Fibroblast of lung (primary cell): ENCODE measurements at regions not wholly inside any gene's neighbourhood (a gene's known extent, or its start where the extent isn't known, plus 50 kb on each side); places are given as distances from the start of the nearest gene placed in this dataset.

Experiments used
- DNase-seq, 2 donors: peaks; one replicate each; pipeline versions ENCODE4 v3.0.0 to v3.0.0-alpha.2; 2010; ENCODE audit warnings: low read depth in 2 of 2
- H2AFZ ChIP-seq: 2 replicates; pipeline ENCODE4 v1.5.1; 2012; ENCODE audit warnings: low read length, control low read depth, inconsistent platforms
- H3K27ac ChIP-seq: 2 replicates; pipeline ENCODE4 v1.5.1; 2011; ENCODE audit warnings: low read length, control low read depth; ENCODE audit not compliant: insufficient read depth
- H3K27me3 ChIP-seq: 2 replicates; pipeline ENCODE4 v1.5.1; 2011; ENCODE audit warnings: mild to moderate bottlenecking, low read length; ENCODE audit not compliant: control insufficient read depth, insufficient read depth
- H3K36me3 ChIP-seq: 2 replicates; pipeline ENCODE4 v1.5.1; 2011; ENCODE audit warnings: low read length; ENCODE audit not compliant: control insufficient read depth, insufficient read depth
- H3K4me1 ChIP-seq: 2 replicates; pipeline ENCODE4 v1.5.1; 2011; ENCODE audit warnings: low read length; ENCODE audit not compliant: control insufficient read depth, insufficient read depth; ENCODE audit errors: extremely low read depth
- H3K4me2 ChIP-seq: 2 replicates; pipeline ENCODE4 v1.5.1; 2011; ENCODE audit warnings: low read length, control low read depth; ENCODE audit not compliant: insufficient read depth; ENCODE audit errors: extremely low read depth
- H3K4me3 ChIP-seq, 4 experiments: fragments of 200-600 bp in 1 of 4; sonication (generic) in 1 of 4; replicated peaks in 1 of 4; 2 replicates each; pipeline ENCODE4 v1.5.1; 2011 to 2016; ENCODE audit warnings: low read length in 4 of 4, low read depth in 3 of 4, mild to moderate bottlenecking in 3 of 4, control low read depth in 2 of 4, inconsistent platforms in 1 of 4, mixed read lengths in 1 of 4; ENCODE audit not compliant: insufficient read depth in 1 of 4; ENCODE audit errors: control extremely low read depth in 1 of 4
- H3K79me2 ChIP-seq: 2 replicates; pipeline ENCODE4 v1.5.1; 2012; ENCODE audit warnings: mild to moderate bottlenecking, low read length, inconsistent platforms; ENCODE audit not compliant: control insufficient read depth, insufficient read depth
- H3K9ac ChIP-seq: 2 replicates; pipeline ENCODE4 v1.5.1; 2011; ENCODE audit warnings: mild to moderate bottlenecking, low read length, control low read depth; ENCODE audit not compliant: insufficient read depth
- H3K9me3 ChIP-seq: 2 replicates; pipeline ENCODE4 v1.5.1; 2012; ENCODE audit warnings: low read depth, low read length; ENCODE audit not compliant: control insufficient read depth, insufficient read depth
- H4K20me1 ChIP-seq: 2 replicates; pipeline ENCODE4 v1.5.1; 2011; ENCODE audit warnings: low read length; ENCODE audit not compliant: control insufficient read depth, insufficient read depth; ENCODE audit errors: extremely low read depth
- EZH2 ChIP-seq: IDR thresholded peaks from 2 replicates; pipeline ENCODE4 v1.5.1; 2012; ENCODE audit warnings: low read length, control low read depth, mild to moderate bottlenecking; ENCODE audit errors: missing control alignments
- TF ChIP-seq, protein P1 (sequence below), 2 donors: IDR thresholded peaks in 1 of 2; conservative IDR thresholded peaks in 1 of 2; 1 replicate in 1 of 2; 2 replicates in 1 of 2; pipeline ENCODE4 v1.5.1; 2011 to 2012; ENCODE audit warnings: low read length in 2 of 2, control low read depth in 1 of 2, inconsistent platforms in 1 of 2, low read depth in 1 of 2, mild to moderate bottlenecking in 1 of 2

- DNase-seq, result no peak
- H3K4me3 ChIP-seq, result no peak overlapping the region
- H4K20me1 ChIP-seq, result no peaks in the 10 kb centered on the region
- no peaks in the 10 kb centered on the region for H3K36me3 ChIP-seq
- H3K79me2 ChIP-seq, result no peaks in the 10 kb centered on the region
- no peak overlapping the region for H2AFZ ChIP-seq
- H3K4me2 ChIP-seq, result no peak overlapping the region
- H3K4me1 ChIP-seq, result no peaks in the 10 kb centered on the region
- TF ChIP-seq, protein P1, sequence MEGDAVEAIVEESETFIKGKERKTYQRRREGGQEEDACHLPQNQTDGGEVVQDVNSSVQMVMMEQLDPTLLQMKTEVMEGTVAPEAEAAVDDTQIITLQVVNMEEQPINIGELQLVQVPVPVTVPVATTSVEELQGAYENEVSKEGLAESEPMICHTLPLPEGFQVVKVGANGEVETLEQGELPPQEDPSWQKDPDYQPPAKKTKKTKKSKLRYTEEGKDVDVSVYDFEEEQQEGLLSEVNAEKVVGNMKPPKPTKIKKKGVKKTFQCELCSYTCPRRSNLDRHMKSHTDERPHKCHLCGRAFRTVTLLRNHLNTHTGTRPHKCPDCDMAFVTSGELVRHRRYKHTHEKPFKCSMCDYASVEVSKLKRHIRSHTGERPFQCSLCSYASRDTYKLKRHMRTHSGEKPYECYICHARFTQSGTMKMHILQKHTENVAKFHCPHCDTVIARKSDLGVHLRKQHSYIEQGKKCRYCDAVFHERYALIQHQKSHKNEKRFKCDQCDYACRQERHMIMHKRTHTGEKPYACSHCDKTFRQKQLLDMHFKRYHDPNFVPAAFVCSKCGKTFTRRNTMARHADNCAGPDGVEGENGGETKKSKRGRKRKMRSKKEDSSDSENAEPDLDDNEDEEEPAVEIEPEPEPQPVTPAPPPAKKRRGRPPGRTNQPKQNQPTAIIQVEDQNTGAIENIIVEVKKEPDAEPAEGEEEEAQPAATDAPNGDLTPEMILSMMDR (conservative IDR thresholded peaks at IDR 0.05 in 1 of 2, IDR thresholded peaks at IDR 0.05 in 1 of 2; ENCODE audit: low read depth in 1 of 2, low read length in 2 of 2), result no peak
- no peak for TF ChIP-seq EZH2
- H3K27me3 ChIP-seq, result no peaks in the 10 kb centered on the region
- no peaks in the 10 kb centered on the region for H3K9me3 ChIP-seq
- H3K9ac ChIP-seq, result no peak overlapping the region
- no peak overlapping the region for H3K27ac ChIP-seq
Observed at GRCh38 chr2:121014876-121015275, 270.1 kb downstream of the TFCP2L1 start.

DNA sequence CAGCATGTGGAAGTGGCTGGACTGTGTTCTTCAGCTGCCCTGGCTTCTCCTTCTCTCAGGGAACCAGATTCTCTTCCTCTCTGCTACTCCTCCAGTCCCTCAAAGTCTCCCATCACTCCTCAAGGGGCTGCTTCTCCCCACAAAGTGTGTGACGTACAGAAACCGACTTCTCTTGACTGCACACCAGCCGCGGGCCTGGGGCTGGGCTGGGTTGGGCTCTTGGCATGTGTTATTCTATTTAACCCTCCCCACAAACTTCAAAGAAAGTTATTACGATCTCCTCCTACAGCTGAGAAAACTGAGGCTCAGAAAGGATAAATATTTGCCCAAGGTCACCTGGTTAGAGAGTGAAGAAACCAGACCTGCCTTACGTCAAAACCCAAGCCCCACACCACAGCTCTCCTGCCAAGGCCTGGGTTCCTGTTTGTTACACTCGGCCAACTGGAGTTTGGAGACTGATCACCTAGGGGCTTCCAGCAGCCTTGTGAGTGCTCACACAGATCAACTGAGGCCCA, 269.0 kb downstream of the TFCP2L1 start:
- no peak for TF ChIP-seq EZH2
- TF ChIP-seq, protein P1 (conservative IDR thresholded peaks at IDR 0.05 in 1 of 2, IDR thresholded peaks at IDR 0.05 in 1 of 2; ENCODE audit: low read depth in 1 of 2, low read length in 2 of 2), result no peak
- H3K9ac ChIP-seq, result no peak overlapping the region
- H2AFZ ChIP-seq, result no peak overlapping the region
- H3K79me2 ChIP-seq, result no peaks in the 10 kb centered on the region
- H4K20me1 ChIP-seq, result no peaks in the 10 kb centered on the region
- no peaks in the 10 kb centered on the region for H3K36me3 ChIP-seq
- H3K27me3 ChIP-seq, result no peaks in the 10 kb centered on the region
- H3K4me1 ChIP-seq, result no peaks in the 10 kb centered on the region
- DNase-seq, result no peak
- no peaks in the 10 kb centered on the region for H3K9me3 ChIP-seq
- no peak overlapping the region for H3K4me2 ChIP-seq
- H3K27ac ChIP-seq, result no peak overlapping the region
- no peak overlapping the region for H3K4me3 ChIP-seq

DNA sequence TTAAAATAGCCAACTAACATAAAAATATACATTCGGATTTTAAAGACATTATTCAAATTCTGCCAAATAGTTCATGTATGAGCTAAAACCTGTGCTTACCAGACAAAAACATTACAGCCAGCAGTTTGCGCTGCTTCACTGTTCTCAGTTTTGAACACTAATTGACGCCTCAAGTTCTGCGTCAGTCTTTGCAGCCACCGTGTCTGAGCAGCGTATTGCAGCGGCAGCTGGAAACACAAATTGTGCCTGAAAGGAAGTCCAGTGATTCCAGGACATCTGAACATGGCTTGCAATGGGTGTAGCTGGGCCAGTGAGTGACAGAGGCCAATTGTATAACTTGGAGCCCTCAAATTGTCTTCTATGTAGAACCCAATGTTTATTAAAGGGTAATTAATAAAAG, 267.6 kb downstream of the TFCP2L1 start:
- Histone ChIP-seq H3K9ac (no peak overlapping the region), H3K27ac (no peak overlapping the region), H2AFZ (no peak overlapping the region), H3K4me3 (no peak overlapping the region), H4K20me1 (no peaks in the 10 kb centered on the region), H3K36me3 (no peaks in the 10 kb centered on the region), H3K4me2 (no peak overlapping the region), H3K4me1 (no peaks in the 10 kb centered on the region), H3K27me3 (peaks cover 2% of the 10 kb centered on the region), H3K79me2 (no peaks in the 10 kb centered on the region), H3K9me3 (no peaks in the 10 kb centered on the region)
- DNase-seq, result no peak
- TF ChIP-seq EZH2, result no peak
- TF ChIP-seq, protein P1 (conservative IDR thresholded peaks at IDR 0.05 in 1 of 2, IDR thresholded peaks at IDR 0.05 in 1 of 2; ENCODE audit: low read depth in 1 of 2, low read length in 2 of 2), result no peak
